Large intestine (tissue), 3 donors: ENCODE measurements at regions not wholly inside any gene's neighbourhood (a gene's known extent, or its start where the extent isn't known, plus 50 kb on each side); places are given as distances from the start of the nearest gene placed in this dataset.

Experiments used
- DNase-seq, 2 donors: peaks; one replicate each; pipeline versions ENCODE4 v3.0.0 to v3.0.0-alpha.2; 2013
- H3K27ac ChIP-seq: one replicate; pipeline ENCODE4 v1.5.1; 2013; ENCODE audit warnings: low read length
- H3K27me3 ChIP-seq: 2 replicates; pipeline ENCODE4 v1.6.1; 2013; ENCODE audit warnings: low read length; ENCODE audit not compliant: control insufficient read depth, insufficient read depth
- H3K36me3 ChIP-seq: 2 replicates; pipeline ENCODE4 v1.6.1; 2013; ENCODE audit warnings: low read length; ENCODE audit not compliant: control insufficient read depth, insufficient read depth
- H3K4me1 ChIP-seq: one replicate; pipeline ENCODE4 v1.6.1; 2013; ENCODE audit warnings: low read length; ENCODE audit not compliant: control insufficient read depth, insufficient read depth
- H3K4me3 ChIP-seq: one replicate; pipeline ENCODE4 v1.5.1; 2013; ENCODE audit warnings: low read length
- H3K9me3 ChIP-seq: one replicate; pipeline ENCODE4 v1.6.1; 2013; ENCODE audit warnings: mild to moderate bottlenecking, low read depth, low read length, moderate library complexity; ENCODE audit not compliant: control insufficient read depth
- WGBS: methylation state at CpG from one replicate; pipeline ENCODE4 v1.1.5; 2013; ENCODE audit warnings: low lambda C conversion rate; ENCODE audit not compliant: insufficient coverage; 5-methylcytosine and 5-hydroxymethylcytosine counted together

DNA sequence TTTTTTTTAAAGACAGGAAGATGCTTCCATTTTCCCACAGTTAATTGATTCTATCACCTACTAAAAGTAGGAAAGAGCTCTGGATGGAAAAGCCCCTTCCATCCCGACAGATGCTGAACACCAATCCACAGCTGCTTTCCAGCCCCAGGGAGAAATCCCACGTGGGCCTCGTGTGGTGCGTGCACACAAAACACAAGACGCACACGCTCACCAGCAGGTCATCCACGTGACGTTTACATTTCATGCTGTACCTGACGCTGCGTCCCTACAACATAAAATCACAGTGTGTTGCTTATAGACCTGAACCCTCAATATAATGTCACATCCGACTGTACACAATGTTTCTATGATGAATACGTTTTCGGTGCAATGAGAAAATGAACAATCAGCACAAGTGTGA lies 50.2 kb upstream of the DACT2 start:
- Histone ChIP-seq H3K9me3 (peaks cover 13% of the 10 kb centered on the region), H3K4me1 (peaks cover 10% of the 10 kb centered on the region), H3K4me3 (no peak overlapping the region), H3K27me3 (peaks cover 19% of the 10 kb centered on the region), H3K36me3 (no peaks in the 10 kb centered on the region), H3K27ac (no peak overlapping the region)
- DNase-seq: no peak
- no CpG with 5 or more reads among the region's 13 CpGs for WGBS

DNA sequence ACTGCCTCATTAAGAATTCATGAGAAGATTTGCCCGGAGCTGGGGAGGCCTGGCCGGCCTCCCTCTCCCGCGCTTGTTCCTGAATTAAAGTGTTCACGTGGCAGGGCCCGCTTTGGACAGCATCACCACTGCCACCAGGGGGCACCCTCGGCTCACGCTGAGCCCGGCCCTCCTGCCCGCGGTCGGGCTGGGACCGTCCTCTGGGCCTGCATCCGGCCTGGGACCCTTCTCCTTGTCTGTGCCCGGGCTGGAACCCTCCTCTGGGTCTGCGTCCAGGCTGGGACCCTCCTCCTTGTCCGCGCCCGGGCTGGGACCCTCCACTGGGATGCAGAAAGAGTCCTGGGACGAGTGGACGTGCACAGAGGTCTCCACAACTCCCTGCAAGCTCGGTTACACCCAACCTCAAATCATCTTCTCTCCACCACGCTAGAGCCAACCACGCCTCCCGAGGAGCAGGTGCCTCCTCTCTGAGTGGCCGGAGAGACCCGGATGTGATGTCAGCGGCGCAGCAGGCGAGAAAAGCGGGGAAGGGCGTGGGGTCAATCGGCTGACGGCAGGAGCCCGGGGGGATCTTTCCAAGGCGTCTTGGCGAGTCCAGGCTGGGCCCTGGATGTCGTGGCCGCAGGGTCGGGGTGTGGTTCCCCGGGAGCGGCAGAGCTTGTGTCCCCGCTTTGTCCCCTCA lies 50.9 kb upstream of the DACT2 start:
- no CpG with 5 or more reads among the region's 43 CpGs for whole genome bisulfite sequencing
- no peak overlapping the region for H3K4me3 ChIP-seq
- peak; percentile 35 to 50 for DNase-seq
- peaks cover 10% of the 10 kb centered on the region for H3K4me1 ChIP-seq
- H3K36me3 ChIP-seq: no peaks in the 10 kb centered on the region
- peaks cover 7% of the 10 kb centered on the region for H3K9me3 ChIP-seq
- peaks cover 24% of the 10 kb centered on the region for H3K27me3 ChIP-seq
- H3K27ac ChIP-seq: no peak overlapping the region

DNA sequence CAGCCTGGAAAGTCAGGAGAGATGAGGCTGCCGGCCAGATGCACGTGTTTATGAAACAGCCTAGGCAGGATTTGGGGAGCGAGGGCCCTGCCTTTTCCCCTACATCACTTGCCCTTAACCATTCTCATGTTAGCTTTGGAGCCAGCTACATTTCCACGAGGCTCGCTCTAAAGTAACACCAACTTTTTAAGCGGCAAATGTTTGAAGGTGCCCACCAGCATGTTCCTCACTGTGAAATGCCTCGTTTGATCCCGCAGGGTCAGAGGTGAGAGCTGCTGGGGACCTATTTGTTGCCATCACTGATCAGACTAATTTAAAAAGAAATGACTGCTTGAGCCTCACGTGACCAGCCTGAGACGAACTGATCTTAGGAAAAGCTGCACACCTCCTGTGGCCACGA lies 51.6 kb upstream of the DACT2 start:
- Histone ChIP-seq H3K4me1 (peaks cover 10% of the 10 kb centered on the region), H3K36me3 (no peaks in the 10 kb centered on the region), H3K9me3 (peaks cover 7% of the 10 kb centered on the region), H3K27me3 (peaks cover 25% of the 10 kb centered on the region), H3K4me3 (no peak overlapping the region), H3K27ac (no peak overlapping the region)
- DNase-seq: no peak
- WGBS: 92% methylated on average over 7 of the region's 11 CpGs

DNA sequence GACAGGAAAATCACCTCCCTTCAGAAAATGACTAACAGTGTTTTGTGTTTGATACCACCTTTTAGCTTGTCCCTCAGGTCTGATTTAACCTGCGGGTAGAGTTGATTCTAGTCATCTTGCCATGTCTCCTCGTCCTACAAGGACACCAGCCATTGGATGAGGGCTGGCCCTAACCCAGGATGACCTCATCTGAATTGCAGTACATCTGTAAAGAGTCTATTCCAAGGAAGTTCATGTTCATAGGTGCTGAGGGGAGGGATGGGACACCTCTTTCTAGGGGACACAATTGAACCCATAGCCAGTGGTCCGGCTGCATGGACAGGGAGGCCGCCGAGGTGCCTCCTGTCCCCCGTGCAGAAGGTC lies 52.0 kb upstream of the DACT2 start:
- no peaks in the 10 kb centered on the region for H3K36me3 ChIP-seq
- peaks cover 7% of the 10 kb centered on the region for H3K9me3 ChIP-seq
- H3K4me1 ChIP-seq: peaks cover 10% of the 10 kb centered on the region
- peaks cover 25% of the 10 kb centered on the region for H3K27me3 ChIP-seq
- H3K27ac ChIP-seq: no peak overlapping the region
- no CpG with 5 or more reads among the region's 6 CpGs for WGBS
- no peak for DNase-seq
- no peak overlapping the region for H3K4me3 ChIP-seq

DNA sequence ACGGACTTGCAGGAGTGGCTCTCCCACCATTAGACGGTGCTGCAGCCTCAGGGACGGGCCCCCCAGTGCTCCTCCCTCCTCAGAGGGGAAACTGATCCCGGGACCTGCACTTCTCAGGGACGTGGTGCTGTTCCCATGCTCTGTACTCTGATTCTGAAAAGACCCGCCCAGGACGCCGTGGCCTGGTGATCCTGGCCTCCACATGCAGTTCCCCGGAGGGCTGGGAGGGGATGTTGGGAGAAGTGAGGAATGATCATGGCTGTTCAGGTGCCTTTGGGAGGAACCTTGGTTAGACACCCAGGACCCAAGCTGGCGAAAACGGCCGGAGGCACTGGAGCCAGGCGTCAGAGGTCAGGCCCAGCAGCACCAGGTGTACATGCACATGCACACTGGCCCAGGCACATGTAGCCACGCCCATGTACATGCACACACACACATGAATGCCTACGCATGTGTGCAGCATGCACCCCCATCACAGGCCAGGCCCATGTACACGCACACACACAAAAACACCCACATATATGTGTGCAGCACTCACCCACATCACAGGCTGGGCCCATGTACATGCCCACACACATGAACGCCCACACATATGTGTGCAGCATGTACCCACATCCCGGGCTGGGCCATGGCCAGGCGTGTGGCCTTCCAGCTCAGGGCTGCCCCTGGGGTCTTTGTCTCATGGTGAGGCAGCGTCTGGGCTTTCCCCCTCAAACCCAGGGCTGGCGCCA lies 52.6 kb upstream of the DACT2 start:
- Histone ChIP-seq H3K4me1 (peaks cover 10% of the 10 kb centered on the region), H3K36me3 (no peaks in the 10 kb centered on the region), H3K9me3 (peaks cover 7% of the 10 kb centered on the region), H3K4me3 (no peak overlapping the region), H3K27me3 (peaks cover 26% of the 10 kb centered on the region), H3K27ac (no peak overlapping the region)
- peak in 1 of 2 donors; percentile 27 for DNase-seq
- 93% methylated on average over 3 of the region's 21 CpGs for WGBS

DNA sequence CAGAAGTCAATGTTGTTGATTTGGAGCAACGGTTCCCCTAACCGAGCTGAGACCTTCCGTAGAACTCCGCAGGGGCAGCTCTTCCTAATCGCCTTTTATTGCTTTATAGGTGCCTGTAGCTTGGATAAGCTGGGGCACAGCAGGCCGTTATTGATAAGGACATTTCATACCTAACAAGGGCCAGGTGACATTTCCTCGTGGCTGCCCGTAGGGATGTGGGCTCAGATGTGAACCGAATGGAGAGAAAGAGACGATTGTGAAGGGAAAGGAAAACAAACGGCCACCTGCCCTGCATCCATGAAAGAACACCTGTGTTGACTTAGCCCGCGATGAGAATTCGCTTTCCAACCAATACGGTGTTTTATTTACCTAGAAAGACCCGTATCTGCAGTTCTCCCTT lies 53.3 kb upstream of the DACT2 start:
- 37% methylated on average over 2 of the region's 16 CpGs for WGBS
- peak; percentile 29 to 76 for DNase-seq
- Histone ChIP-seq H3K36me3 (no peaks in the 10 kb centered on the region), H3K27me3 (peaks cover 28% of the 10 kb centered on the region), H3K9me3 (peaks cover 7% of the 10 kb centered on the region), H3K4me1 (peaks cover 10% of the 10 kb centered on the region), H3K4me3 (no peak overlapping the region), H3K27ac (no peak overlapping the region)

DNA sequence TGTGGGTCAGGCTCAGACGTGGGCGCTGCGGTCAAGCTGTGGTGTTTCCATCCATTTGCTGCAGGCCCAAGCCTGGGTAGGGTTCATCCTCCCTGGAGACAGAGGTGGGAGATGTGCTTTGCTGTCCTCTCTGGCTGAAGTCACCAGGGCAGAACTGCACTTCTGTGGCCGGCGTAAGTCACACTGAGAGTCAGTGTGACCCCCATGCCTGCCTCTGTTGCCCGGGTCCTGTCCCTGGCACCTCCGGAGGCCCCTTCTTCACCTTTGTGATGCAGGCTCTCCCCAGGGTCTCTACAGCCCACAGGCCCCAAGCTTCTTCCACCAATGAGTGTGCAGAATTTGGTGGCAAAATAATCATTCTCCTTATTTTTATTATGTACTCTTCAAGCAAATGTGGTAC lies 53.8 kb upstream of the DACT2 start:
- WGBS: no CpG with 5 or more reads among the region's 7 CpGs
- no peak for DNase-seq
- Histone ChIP-seq H3K4me1 (peaks cover 10% of the 10 kb centered on the region), H3K27me3 (peaks cover 28% of the 10 kb centered on the region), H3K4me3 (no peak overlapping the region), H3K9me3 (peaks cover 9% of the 10 kb centered on the region), H3K36me3 (no peaks in the 10 kb centered on the region), H3K27ac (no peak overlapping the region)

DNA sequence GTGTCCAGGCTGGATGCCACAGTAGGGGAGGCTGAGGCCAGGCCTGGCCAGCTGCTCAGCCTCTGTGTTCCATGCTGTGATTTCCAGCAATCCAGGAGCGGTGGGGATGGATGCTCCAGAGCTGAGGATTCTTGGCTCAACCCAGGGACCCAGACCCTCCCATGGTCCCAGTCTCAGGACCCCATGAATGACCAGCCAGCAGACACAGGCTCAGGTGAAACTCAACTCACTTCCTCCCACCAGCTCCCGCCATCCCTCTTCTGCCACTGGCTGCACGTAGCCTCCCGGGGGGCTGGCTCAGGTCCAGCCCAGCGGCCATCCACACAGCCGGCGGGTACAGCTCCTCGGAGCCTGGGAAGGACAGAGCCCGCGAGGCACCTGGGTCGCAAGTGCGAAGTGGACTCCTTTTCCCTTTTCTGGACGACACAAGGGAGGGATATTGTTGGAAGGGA lies 54.5 kb upstream of the DACT2 start:
- H3K4me1 ChIP-seq: peaks cover 10% of the 10 kb centered on the region
- no peaks in the 10 kb centered on the region for H3K36me3 ChIP-seq
- no peak overlapping the region for H3K4me3 ChIP-seq
- H3K9me3 ChIP-seq: peaks cover 16% of the 10 kb centered on the region
- WGBS: no CpG with 5 or more reads among the region's 13 CpGs
- no peak overlapping the region for H3K27ac ChIP-seq
- peaks cover 28% of the 10 kb centered on the region for H3K27me3 ChIP-seq
- DNase-seq: no peak

DNA sequence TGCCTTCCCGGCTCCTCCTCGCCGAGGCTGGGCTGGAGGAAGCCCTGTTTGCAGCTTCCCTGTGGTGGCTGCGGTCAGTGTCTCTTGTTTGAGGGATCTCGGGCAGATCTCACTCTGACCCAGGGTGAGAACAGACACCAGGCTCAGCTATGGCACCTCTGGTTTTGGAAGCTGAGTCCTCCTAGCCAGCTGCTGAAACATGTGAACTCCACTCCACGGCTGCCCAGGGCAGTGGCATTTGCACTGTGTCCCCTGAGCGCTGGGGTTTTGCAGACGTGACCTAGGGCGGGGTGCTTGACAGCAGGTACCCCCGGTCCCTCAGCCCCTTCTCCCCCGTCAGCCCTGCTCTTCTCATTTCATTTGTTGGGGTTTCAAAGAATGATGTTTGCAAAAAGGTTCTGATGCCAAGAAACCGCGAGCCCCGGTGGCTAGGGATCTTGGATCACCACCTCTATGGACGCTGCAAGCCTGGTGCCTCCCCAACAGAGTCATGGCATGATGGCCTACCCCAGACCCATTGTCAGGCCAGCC lies 55.0 kb upstream of the DACT2 start:
- Histone ChIP-seq H3K27ac (no peak overlapping the region), H3K27me3 (peaks cover 28% of the 10 kb centered on the region), H3K36me3 (no peaks in the 10 kb centered on the region), H3K4me3 (no peak overlapping the region), H3K4me1 (peaks cover 10% of the 10 kb centered on the region), H3K9me3 (peaks cover 21% of the 10 kb centered on the region)
- DNase-seq: no peak
- WGBS: no CpG with 5 or more reads among the region's 15 CpGs

DNA sequence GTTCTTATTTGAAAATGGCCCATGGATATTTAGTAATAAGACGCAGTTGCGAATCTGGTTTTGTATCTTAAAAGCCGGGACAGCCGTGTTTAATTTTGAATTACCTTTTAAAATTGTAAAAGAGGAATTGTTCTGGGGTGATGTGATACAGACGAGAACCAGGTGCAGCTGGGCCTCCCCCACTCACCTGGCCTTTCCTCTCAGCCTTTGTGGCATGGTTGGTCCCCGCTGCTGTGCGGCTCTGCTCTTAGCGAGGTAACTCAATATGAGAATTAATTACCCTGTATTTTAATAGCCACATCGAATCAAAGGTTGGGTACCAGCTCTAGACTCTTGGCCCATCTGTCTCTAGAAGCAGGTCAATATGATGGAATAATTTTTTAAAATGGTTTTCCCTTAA lies 56.5 kb upstream of the DACT2 start:
- Histone ChIP-seq H3K27ac (no peak overlapping the region), H3K9me3 (peaks cover 31% of the 10 kb centered on the region), H3K4me1 (peaks cover 10% of the 10 kb centered on the region), H3K4me3 (no peak overlapping the region), H3K36me3 (no peaks in the 10 kb centered on the region), H3K27me3 (peaks cover 22% of the 10 kb centered on the region)
- no peak for DNase-seq
- 100% methylated on average over 2 of the region's 9 CpGs for WGBS
